Loucy (cell line): ENCODE measurements at regions not wholly inside any gene's neighbourhood (a gene's known extent, or its start where the extent isn't known, plus 50 kb on each side); places are given as distances from the start of the nearest gene placed in this dataset.
A peak's percentile ranks its signal among the peaks of the same experiment; 100 is the strongest.

Experiments
- H2AFZ ChIP-seq: fragments of 200-600 bp; sonication (generic); 2 replicates; pipeline ENCODE4 v1.6.0; 2016; ENCODE audit warnings: antibody characterized with exemption, mild to moderate bottlenecking, low read length, moderate library complexity
- H3F3A ChIP-seq: fragments of 200-600 bp; 2 replicates; pipeline ENCODE4 v1.6.0; 2016; ENCODE audit warnings: antibody characterized with exemption, low read depth, mild to moderate bottlenecking
- H3K27me3 ChIP-seq: fragments of 200-600 bp; sonication (generic); 2 replicates; pipeline ENCODE4 v1.6.1; 2014; ENCODE audit warnings: low read length, mild to moderate bottlenecking; ENCODE audit not compliant: insufficient read depth, poor library complexity, severe bottlenecking
- H3K36me3 ChIP-seq: fragments of 200-600 bp; sonication (generic); 2 replicates; pipeline ENCODE4 v1.6.1; 2016; ENCODE audit warnings: low read length; ENCODE audit not compliant: insufficient read depth
- H3K4me1 ChIP-seq: fragments of 200-600 bp; sonication (generic); 2 replicates; pipeline ENCODE4 v1.5.1; 2014; ENCODE audit warnings: low read length, mild to moderate bottlenecking; ENCODE audit not compliant: insufficient read depth, poor library complexity, severe bottlenecking
- H3K4me2 ChIP-seq: fragments of 200-600 bp; sonication (generic); 2 replicates; pipeline ENCODE4 v1.6.0; 2014; ENCODE audit warnings: antibody characterized with exemption, low read length, low read depth, mild to moderate bottlenecking; ENCODE audit not compliant: poor library complexity, severe bottlenecking
- H3K4me3 ChIP-seq: fragments of 200-600 bp; sonication (generic); 2 replicates; pipeline ENCODE4 v1.5.1; 2014; ENCODE audit warnings: low read length, mild to moderate bottlenecking, mixed read lengths; ENCODE audit not compliant: poor library complexity, severe bottlenecking
- H3K79me2 ChIP-seq: fragments of 200-600 bp; sonication (generic); 2 replicates; pipeline ENCODE4 v1.6.1; 2014; ENCODE audit warnings: low read length; ENCODE audit not compliant: insufficient read depth
- H3K9ac ChIP-seq: fragments of 200-600 bp; sonication (generic); 2 replicates; pipeline ENCODE4 v1.6.0; 2014; ENCODE audit warnings: mild to moderate bottlenecking, low read depth, low read length, moderate library complexity; ENCODE audit not compliant: poor library complexity, severe bottlenecking
- H3K9me2 ChIP-seq: fragments of 200-600 bp; sonication (generic); replicated peaks from 2 replicates; pipeline ENCODE4 v1.6.1; 2016; ENCODE audit warnings: low read depth, low read length, mixed read lengths
- H3K9me3 ChIP-seq: fragments of 200-600 bp; sonication (generic); 2 replicates; pipeline ENCODE4 v1.6.1; 2014; ENCODE audit warnings: mild to moderate bottlenecking, antibody characterized with exemption, low read length, low read depth; ENCODE audit not compliant: insufficient read depth
- H4K20me1 ChIP-seq: fragments of 200-600 bp; sonication (generic); 2 replicates; pipeline ENCODE4 v1.6.0; 2014; ENCODE audit warnings: antibody characterized with exemption, low read length, mild to moderate bottlenecking; ENCODE audit not compliant: insufficient read depth, poor library complexity, severe bottlenecking
- EZH2phosphoT487 ChIP-seq: fragments of 200-600 bp; IDR thresholded peaks from 2 replicates; pipeline ENCODE4 v1.6.1; 2018; ENCODE audit warnings: antibody characterized with exemption, mild to moderate bottlenecking, moderate library complexity, borderline replicate concordance
- TF ChIP-seq, protein P1 (sequence below): fragments of 200-600 bp; sonication (generic); conservative IDR thresholded peaks from 2 replicates; pipeline ENCODE4 v1.5.1; 2014; ENCODE audit warnings: mild to moderate bottlenecking, antibody characterized with exemption, low read length

DNA sequence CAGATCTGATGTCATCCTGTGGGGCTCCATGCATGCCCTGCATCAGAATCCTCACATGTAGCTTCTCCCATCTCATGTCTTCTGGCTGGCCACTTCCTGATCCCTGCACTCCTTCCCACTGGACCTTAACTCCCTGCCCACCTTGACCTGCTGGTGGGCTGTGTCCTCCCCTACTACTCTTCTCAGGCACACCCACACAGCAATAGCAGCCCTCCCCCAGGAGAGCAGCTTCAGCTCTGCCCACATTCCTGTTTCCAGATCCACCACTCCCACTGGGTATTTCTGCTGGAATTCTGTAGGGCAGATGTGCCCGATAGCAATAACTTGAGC, 137.0 kb upstream of the HS6ST1 start:
- Histone ChIP-seq H3K4me2 (no peak overlapping the region), H3F3A (no peaks in the 10 kb centered on the region), H3K27me3 (no peaks in the 10 kb centered on the region), H3K9me3 (no peaks in the 10 kb centered on the region), H3K79me2 (no peaks in the 10 kb centered on the region), H3K9ac (no peak overlapping the region), H3K4me1 (peaks cover 13% of the 10 kb centered on the region), H2AFZ (no peak overlapping the region), H3K9me2 (no peaks in the 10 kb centered on the region), H3K36me3 (no peaks in the 10 kb centered on the region), H4K20me1 (no peaks in the 10 kb centered on the region), H3K4me3 (no peak overlapping the region)
- TF ChIP-seq, protein P1, sequence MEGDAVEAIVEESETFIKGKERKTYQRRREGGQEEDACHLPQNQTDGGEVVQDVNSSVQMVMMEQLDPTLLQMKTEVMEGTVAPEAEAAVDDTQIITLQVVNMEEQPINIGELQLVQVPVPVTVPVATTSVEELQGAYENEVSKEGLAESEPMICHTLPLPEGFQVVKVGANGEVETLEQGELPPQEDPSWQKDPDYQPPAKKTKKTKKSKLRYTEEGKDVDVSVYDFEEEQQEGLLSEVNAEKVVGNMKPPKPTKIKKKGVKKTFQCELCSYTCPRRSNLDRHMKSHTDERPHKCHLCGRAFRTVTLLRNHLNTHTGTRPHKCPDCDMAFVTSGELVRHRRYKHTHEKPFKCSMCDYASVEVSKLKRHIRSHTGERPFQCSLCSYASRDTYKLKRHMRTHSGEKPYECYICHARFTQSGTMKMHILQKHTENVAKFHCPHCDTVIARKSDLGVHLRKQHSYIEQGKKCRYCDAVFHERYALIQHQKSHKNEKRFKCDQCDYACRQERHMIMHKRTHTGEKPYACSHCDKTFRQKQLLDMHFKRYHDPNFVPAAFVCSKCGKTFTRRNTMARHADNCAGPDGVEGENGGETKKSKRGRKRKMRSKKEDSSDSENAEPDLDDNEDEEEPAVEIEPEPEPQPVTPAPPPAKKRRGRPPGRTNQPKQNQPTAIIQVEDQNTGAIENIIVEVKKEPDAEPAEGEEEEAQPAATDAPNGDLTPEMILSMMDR, result no peak
- no peak for TF ChIP-seq EZH2phosphoT487

DNA sequence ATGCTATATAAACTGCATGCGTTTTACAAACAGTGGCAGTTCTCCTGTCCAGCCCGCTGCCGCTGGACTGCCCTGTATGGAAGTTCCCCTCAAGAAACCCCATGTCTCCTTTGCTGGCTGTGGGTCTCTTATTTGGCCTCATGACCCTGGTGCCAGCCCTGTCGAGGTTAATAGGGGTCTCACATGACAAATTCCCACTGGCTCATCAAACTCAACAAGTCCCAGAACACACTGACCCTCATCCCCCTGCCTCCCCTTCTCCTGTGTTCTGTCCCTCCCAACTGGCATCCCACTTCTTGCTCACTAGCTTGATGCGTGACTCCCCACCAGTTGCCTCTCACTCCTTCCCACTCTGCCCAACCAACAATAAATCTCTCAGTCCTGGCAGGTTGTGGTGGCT, 137.6 kb upstream of the HS6ST1 start:
- Histone ChIP-seq H3K36me3 (no peaks in the 10 kb centered on the region), H3K4me3 (no peak overlapping the region), H3F3A (no peaks in the 10 kb centered on the region), H3K9ac (no peak overlapping the region), H3K9me3 (peaks cover 5% of the 10 kb centered on the region; the same call in 1 of the 2 replicates), H3K79me2 (no peaks in the 10 kb centered on the region), H3K4me1 (peaks cover 13% of the 10 kb centered on the region), H3K27me3 (no peaks in the 10 kb centered on the region), H3K4me2 (no peak overlapping the region), H3K9me2 (no peaks in the 10 kb centered on the region), H4K20me1 (no peaks in the 10 kb centered on the region), H2AFZ (no peak overlapping the region)
- no peak for TF ChIP-seq EZH2phosphoT487
- TF ChIP-seq, protein P1, result no peak

DNA sequence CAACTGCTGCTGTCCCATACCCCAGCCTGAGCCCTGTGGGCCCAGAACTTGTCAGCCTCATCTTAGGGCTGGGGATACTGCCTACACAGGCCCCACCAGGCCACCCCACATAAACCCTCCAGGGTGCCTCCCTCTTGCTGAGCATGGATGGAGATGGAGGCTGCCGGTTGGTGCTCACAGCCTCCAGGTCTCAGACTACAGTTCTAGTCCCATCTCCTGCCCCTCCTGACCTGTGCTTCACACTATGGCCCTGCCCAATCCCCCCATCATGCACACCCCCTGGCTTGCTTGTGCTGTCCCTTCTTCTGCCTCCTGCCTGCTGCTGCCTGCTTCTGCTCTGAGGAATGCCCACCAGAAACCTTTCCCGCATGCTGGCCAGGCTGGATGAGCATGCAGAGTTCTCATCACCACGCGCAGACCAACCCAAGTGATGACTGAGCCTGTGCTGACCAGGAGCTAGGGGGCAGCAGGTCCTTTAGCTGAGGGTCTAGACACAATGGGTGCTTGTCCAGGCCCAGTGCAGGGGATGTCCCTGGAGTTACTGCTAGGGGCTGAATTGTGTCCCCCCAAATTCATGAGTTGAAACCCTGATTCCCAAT, 138.4 kb upstream of the HS6ST1 start:
- Histone ChIP-seq H4K20me1 (no peaks in the 10 kb centered on the region), H3K79me2 (no peaks in the 10 kb centered on the region), H3K9me3 (peaks cover 8% of the 10 kb centered on the region; the same call in 1 of the 2 replicates), H3K9me2 (no peaks in the 10 kb centered on the region), H3K4me1 (peaks cover 13% of the 10 kb centered on the region), H3K36me3 (no peaks in the 10 kb centered on the region), H3K27me3 (no peaks in the 10 kb centered on the region), H2AFZ (no peak overlapping the region), H3K9ac (peak overlapping the region; percentile 11), H3K4me2 (no peak overlapping the region), H3K4me3 (no peak overlapping the region), H3F3A (no peaks in the 10 kb centered on the region)
- TF ChIP-seq, protein P1, result no peak
- no peak for TF ChIP-seq EZH2phosphoT487
